ENCODE measurements at regions not wholly inside any gene's neighbourhood (a gene's known extent, or its start where the extent isn't known, plus 50 kb on each side); places are given as distances from the start of the nearest gene placed in this dataset.
"Not testable (repeated sequence)": the region's sequence is repeated elsewhere in the genome, so short reads cannot be mapped to it uniquely, and the experiment has no call there.

GRCh38 chr10:6719561-6719960 is 139.5 kb upstream of the PRKCQ start:
- no peak overlapping the region for H3K4me3 ChIP-seq (ENCODE audit: low read length in 2 of 2)
- no peaks in the 10 kb centered on the region for H3K9me3 ChIP-seq (ENCODE audit: control insufficient read depth in 2 of 2, low read length in 2 of 2)
- H3K27me3 ChIP-seq (ENCODE audit: control insufficient read depth in 2 of 2, insufficient read depth in 2 of 2, low read length in 2 of 2), result no peaks in the 10 kb centered on the region
- no peaks in the 10 kb centered on the region for H3K4me1 ChIP-seq (ENCODE audit: control insufficient read depth in 2 of 2, insufficient read depth in 2 of 2, low read length in 2 of 2)
- no peak overlapping the region for H3K27ac ChIP-seq (ENCODE audit: low read depth in 2 of 2, low read length in 2 of 2)
- no peak overlapping the region for H3K9ac ChIP-seq (ENCODE audit: low read depth in 1 of 2, low read length in 2 of 2)
- H3K36me3 ChIP-seq (ENCODE audit: control insufficient read depth in 2 of 2, insufficient read depth in 2 of 2, low read length in 2 of 2), result no peaks in the 10 kb centered on the region

GRCh38 chr10:6718550-6718949 is 138.5 kb upstream of the PRKCQ start:
- H3K4me1 ChIP-seq (ENCODE audit: control insufficient read depth in 2 of 2, insufficient read depth in 2 of 2, low read length in 2 of 2), result no peaks in the 10 kb centered on the region
- H3K9me3 ChIP-seq (ENCODE audit: control insufficient read depth in 2 of 2, low read length in 2 of 2), result no peaks in the 10 kb centered on the region
- H3K27ac ChIP-seq (ENCODE audit: low read depth in 2 of 2, low read length in 2 of 2), result no peak overlapping the region
- H3K27me3 ChIP-seq (ENCODE audit: control insufficient read depth in 2 of 2, insufficient read depth in 2 of 2, low read length in 2 of 2), result no peaks in the 10 kb centered on the region
- H3K36me3 ChIP-seq (ENCODE audit: control insufficient read depth in 2 of 2, insufficient read depth in 2 of 2, low read length in 2 of 2), result no peaks in the 10 kb centered on the region
- no peak overlapping the region for H3K4me3 ChIP-seq (ENCODE audit: low read length in 2 of 2)
- no peak overlapping the region for H3K9ac ChIP-seq (ENCODE audit: low read depth in 1 of 2, low read length in 2 of 2)

- H3K9me3 ChIP-seq (ENCODE audit: control insufficient read depth in 2 of 2, low read length in 2 of 2), result no peaks in the 10 kb centered on the region
- no peaks in the 10 kb centered on the region for H3K36me3 ChIP-seq (ENCODE audit: control insufficient read depth in 2 of 2, insufficient read depth in 2 of 2, low read length in 2 of 2)
- no peaks in the 10 kb centered on the region for H3K27me3 ChIP-seq (ENCODE audit: control insufficient read depth in 2 of 2, insufficient read depth in 2 of 2, low read length in 2 of 2)
- no peak overlapping the region for H3K9ac ChIP-seq (ENCODE audit: low read depth in 1 of 2, low read length in 2 of 2)
- H3K4me1 ChIP-seq (ENCODE audit: control insufficient read depth in 2 of 2, insufficient read depth in 2 of 2, low read length in 2 of 2), result no peaks in the 10 kb centered on the region
- H3K4me3 ChIP-seq (ENCODE audit: low read length in 2 of 2), result no peak overlapping the region
- no peak overlapping the region for H3K27ac ChIP-seq (ENCODE audit: low read depth in 2 of 2, low read length in 2 of 2)
Observed at GRCh38 chr10:6716516-6716915, 136.4 kb upstream of the PRKCQ start.

GRCh38 chr10:6713716-6714115 is 133.6 kb upstream of the PRKCQ start:
- Histone ChIP-seq H3K4me1 (ENCODE audit: control insufficient read depth in 2 of 2, insufficient read depth in 2 of 2, low read length in 2 of 2) (no peaks in the 10 kb centered on the region), H3K36me3 (ENCODE audit: control insufficient read depth in 2 of 2, insufficient read depth in 2 of 2, low read length in 2 of 2) (no peaks in the 10 kb centered on the region), H3K27me3 (ENCODE audit: control insufficient read depth in 2 of 2, insufficient read depth in 2 of 2, low read length in 2 of 2) (no peaks in the 10 kb centered on the region), H3K4me3 (ENCODE audit: low read length in 2 of 2) (no peak overlapping the region), H3K9me3 (ENCODE audit: control insufficient read depth in 2 of 2, low read length in 2 of 2) (no peaks in the 10 kb centered on the region), H3K27ac (ENCODE audit: low read depth in 2 of 2, low read length in 2 of 2) (no peak overlapping the region), H3K9ac (ENCODE audit: low read depth in 1 of 2, low read length in 2 of 2) (no peak overlapping the region)

GRCh38 chr10:6713120-6713519 is 133.0 kb upstream of the PRKCQ start:
- no peaks in the 10 kb centered on the region for H3K9me3 ChIP-seq (ENCODE audit: control insufficient read depth in 2 of 2, low read length in 2 of 2)
- no peak overlapping the region for H3K9ac ChIP-seq (ENCODE audit: low read depth in 1 of 2, low read length in 2 of 2)
- H3K27me3 ChIP-seq (ENCODE audit: control insufficient read depth in 2 of 2, insufficient read depth in 2 of 2, low read length in 2 of 2), result no peaks in the 10 kb centered on the region
- H3K36me3 ChIP-seq (ENCODE audit: control insufficient read depth in 2 of 2, insufficient read depth in 2 of 2, low read length in 2 of 2), result no peaks in the 10 kb centered on the region
- no peak overlapping the region for H3K4me3 ChIP-seq (ENCODE audit: low read length in 2 of 2)
- H3K4me1 ChIP-seq (ENCODE audit: control insufficient read depth in 2 of 2, insufficient read depth in 2 of 2, low read length in 2 of 2), result no peaks in the 10 kb centered on the region
- no peak overlapping the region for H3K27ac ChIP-seq (ENCODE audit: low read depth in 2 of 2, low read length in 2 of 2)

- no peaks in the 10 kb centered on the region for H3K9me3 ChIP-seq (ENCODE audit: control insufficient read depth in 2 of 2, low read length in 2 of 2)
- H3K27ac ChIP-seq (ENCODE audit: low read depth in 2 of 2, low read length in 2 of 2), result no peak overlapping the region
- H3K27me3 ChIP-seq (ENCODE audit: control insufficient read depth in 2 of 2, insufficient read depth in 2 of 2, low read length in 2 of 2), result no peaks in the 10 kb centered on the region
- no peaks in the 10 kb centered on the region for H3K4me1 ChIP-seq (ENCODE audit: control insufficient read depth in 2 of 2, insufficient read depth in 2 of 2, low read length in 2 of 2)
- H3K4me3 ChIP-seq (ENCODE audit: low read length in 2 of 2), result no peak overlapping the region
- no peak overlapping the region for H3K9ac ChIP-seq (ENCODE audit: low read depth in 1 of 2, low read length in 2 of 2)
- no peaks in the 10 kb centered on the region for H3K36me3 ChIP-seq (ENCODE audit: control insufficient read depth in 2 of 2, insufficient read depth in 2 of 2, low read length in 2 of 2)
Observed at GRCh38 chr10:6711881-6712280, 131.8 kb upstream of the PRKCQ start.

- no peaks in the 10 kb centered on the region for H3K27me3 ChIP-seq (ENCODE audit: control insufficient read depth in 2 of 2, insufficient read depth in 2 of 2, low read length in 2 of 2)
- H3K9me3 ChIP-seq (ENCODE audit: control insufficient read depth in 2 of 2, low read length in 2 of 2), result no peaks in the 10 kb centered on the region
- H3K36me3 ChIP-seq (ENCODE audit: control insufficient read depth in 2 of 2, insufficient read depth in 2 of 2, low read length in 2 of 2), result no peaks in the 10 kb centered on the region
- no peak overlapping the region for H3K27ac ChIP-seq (ENCODE audit: low read depth in 2 of 2, low read length in 2 of 2)
- no peaks in the 10 kb centered on the region for H3K4me1 ChIP-seq (ENCODE audit: control insufficient read depth in 2 of 2, insufficient read depth in 2 of 2, low read length in 2 of 2)
- no peak overlapping the region for H3K4me3 ChIP-seq (ENCODE audit: low read length in 2 of 2)
- H3K9ac ChIP-seq (ENCODE audit: low read depth in 1 of 2, low read length in 2 of 2), result no peak overlapping the region
Observed at GRCh38 chr10:6711408-6711841, 131.3 kb upstream of the PRKCQ start.

GRCh38 chr10:6707352-6707751 is 127.3 kb upstream of the PRKCQ start:
- Histone ChIP-seq H3K27ac (ENCODE audit: low read depth in 2 of 2, low read length in 2 of 2) (no peak overlapping the region), H3K27me3 (ENCODE audit: control insufficient read depth in 2 of 2, insufficient read depth in 2 of 2, low read length in 2 of 2) (no peaks in the 10 kb centered on the region), H3K36me3 (ENCODE audit: control insufficient read depth in 2 of 2, insufficient read depth in 2 of 2, low read length in 2 of 2) (no peaks in the 10 kb centered on the region), H3K4me3 (ENCODE audit: low read length in 2 of 2) (no peak overlapping the region), H3K4me1 (ENCODE audit: control insufficient read depth in 2 of 2, insufficient read depth in 2 of 2, low read length in 2 of 2) (no peaks in the 10 kb centered on the region), H3K9me3 (ENCODE audit: control insufficient read depth in 2 of 2, low read length in 2 of 2) (no peaks in the 10 kb centered on the region), H3K9ac (ENCODE audit: low read depth in 1 of 2, low read length in 2 of 2) (no peak overlapping the region)

GRCh38 chr10:6706725-6707124 is 126.6 kb upstream of the PRKCQ start:
- Histone ChIP-seq H3K4me1 (ENCODE audit: control insufficient read depth in 2 of 2, insufficient read depth in 2 of 2, low read length in 2 of 2) (no peaks in the 10 kb centered on the region), H3K27ac (ENCODE audit: low read depth in 2 of 2, low read length in 2 of 2) (no peak overlapping the region), H3K4me3 (ENCODE audit: low read length in 2 of 2) (no peak overlapping the region), H3K36me3 (ENCODE audit: control insufficient read depth in 2 of 2, insufficient read depth in 2 of 2, low read length in 2 of 2) (no peaks in the 10 kb centered on the region), H3K9ac (ENCODE audit: low read depth in 1 of 2, low read length in 2 of 2) (no peak overlapping the region), H3K9me3 (ENCODE audit: control insufficient read depth in 2 of 2, low read length in 2 of 2) (no peaks in the 10 kb centered on the region), H3K27me3 (ENCODE audit: control insufficient read depth in 2 of 2, insufficient read depth in 2 of 2, low read length in 2 of 2) (no peaks in the 10 kb centered on the region)

- no peaks in the 10 kb centered on the region for H3K36me3 ChIP-seq (ENCODE audit: control insufficient read depth in 2 of 2, insufficient read depth in 2 of 2, low read length in 2 of 2)
- H3K9ac ChIP-seq (ENCODE audit: low read depth in 1 of 2, low read length in 2 of 2), result no peak overlapping the region
- no peaks in the 10 kb centered on the region for H3K4me1 ChIP-seq (ENCODE audit: control insufficient read depth in 2 of 2, insufficient read depth in 2 of 2, low read length in 2 of 2)
Observed at GRCh38 chr10:6704896-6705295, 124.8 kb upstream of the PRKCQ start.

GRCh38 chr10:6702833-6703232 is 122.8 kb upstream of the PRKCQ start:
- H3K4me1 ChIP-seq (ENCODE audit: control insufficient read depth in 2 of 2, insufficient read depth in 2 of 2, low read length in 2 of 2); H3K27ac ChIP-seq (ENCODE audit: low read depth in 2 of 2, low read length in 2 of 2); H3K9ac ChIP-seq (ENCODE audit: low read depth in 1 of 2, low read length in 2 of 2); H3K4me3 ChIP-seq (ENCODE audit: low read length in 2 of 2); H3K36me3 ChIP-seq (ENCODE audit: control insufficient read depth in 2 of 2, insufficient read depth in 2 of 2, low read length in 2 of 2); H3K27me3 ChIP-seq (ENCODE audit: control insufficient read depth in 2 of 2, insufficient read depth in 2 of 2, low read length in 2 of 2); H3K9me3 ChIP-seq (ENCODE audit: control insufficient read depth in 2 of 2, low read length in 2 of 2): not testable (repeated sequence)

More at GRCh38 chr10:6704896-6705295, 124.8 kb upstream of the PRKCQ start:
- H3K9me3 ChIP-seq (ENCODE audit: control insufficient read depth in 2 of 2, low read length in 2 of 2), result no peaks in the 10 kb centered on the region
- no peaks in the 10 kb centered on the region for H3K27me3 ChIP-seq (ENCODE audit: control insufficient read depth in 2 of 2, insufficient read depth in 2 of 2, low read length in 2 of 2)
- H3K4me3 ChIP-seq (ENCODE audit: low read length in 2 of 2), result no peak overlapping the region
- no peak overlapping the region for H3K27ac ChIP-seq (ENCODE audit: low read depth in 2 of 2, low read length in 2 of 2)
